ENCODE measurements at regions not wholly inside any gene's neighbourhood (a gene's known extent, or its start where the extent isn't known, plus 50 kb on each side); places are given as distances from the start of the nearest gene placed in this dataset.

DNA sequence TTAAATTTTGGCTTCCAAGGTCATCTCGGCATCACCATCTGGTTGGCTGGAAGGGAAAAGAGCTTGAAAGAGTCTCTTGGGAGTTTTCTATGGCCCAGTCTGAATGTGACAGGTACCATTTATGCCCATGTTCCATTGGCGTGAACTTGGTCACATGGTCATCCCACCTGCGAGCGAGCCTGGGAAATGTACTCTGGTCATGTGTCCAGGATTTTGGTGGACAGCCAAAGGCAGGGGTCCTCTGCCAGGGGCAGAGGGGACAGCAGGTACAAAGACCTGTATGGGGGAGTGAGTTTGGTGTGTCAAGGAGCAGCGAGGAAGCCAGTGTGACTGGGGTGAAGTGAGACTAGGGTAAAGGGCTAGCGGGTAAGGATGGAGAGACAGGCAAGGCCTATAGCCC lies 112.6 kb downstream of the CDC5L start:
- DNase-seq: no peak

DNA sequence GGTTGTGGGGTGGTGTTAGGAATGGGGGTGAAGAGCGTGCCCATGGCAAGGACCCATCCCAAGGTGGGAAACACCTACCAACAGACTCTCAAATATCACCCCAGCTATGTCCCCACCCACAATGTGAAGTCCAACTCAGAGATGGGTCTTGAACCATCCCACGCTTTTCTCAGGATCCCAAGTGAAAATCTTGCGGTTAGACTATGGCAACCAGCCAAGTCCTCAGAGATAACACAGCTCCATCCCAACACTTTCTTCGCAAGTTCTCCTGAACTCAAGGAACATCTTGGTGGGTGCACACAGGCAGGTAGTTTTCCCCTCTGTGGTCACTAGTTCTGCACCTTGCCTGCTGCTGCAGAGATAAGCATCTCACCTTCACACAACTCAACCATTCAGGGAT lies 116.0 kb downstream of the CDC5L start:
- no peak for DNase-seq

- no peak for DNase-seq
Measured at GRCh38 chr6:44504301-44504791, 116.8 kb downstream of the CDC5L start.

DNA sequence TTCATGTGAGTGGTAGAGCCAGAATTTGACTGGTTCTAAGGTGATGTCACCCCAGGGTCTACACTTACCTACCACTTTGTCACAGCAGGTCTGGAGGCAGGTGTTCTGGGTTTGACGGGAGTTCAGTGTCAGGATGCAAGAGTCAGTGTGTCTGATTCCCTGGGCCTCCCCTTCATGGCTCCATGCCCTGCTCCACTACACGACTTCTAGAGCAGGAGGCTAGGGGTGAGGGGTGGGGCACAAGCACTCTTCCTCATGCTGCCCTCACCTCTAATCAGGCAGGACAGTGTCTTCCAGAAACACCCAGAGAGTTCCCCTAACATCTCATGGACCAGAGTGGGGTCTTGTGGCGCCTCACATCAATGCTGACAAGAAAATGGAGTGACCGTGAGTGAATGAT lies 118.2 kb downstream of the CDC5L start:
- DNase-seq: no peak

- DNase-seq: no peak
Measured at GRCh38 chr6:44507014-44507413, 119.5 kb downstream of the CDC5L start.

GRCh38 chr6:44508646-44509045 lies 121.1 kb downstream of the CDC5L start:
- no peak for DNase-seq

DNA sequence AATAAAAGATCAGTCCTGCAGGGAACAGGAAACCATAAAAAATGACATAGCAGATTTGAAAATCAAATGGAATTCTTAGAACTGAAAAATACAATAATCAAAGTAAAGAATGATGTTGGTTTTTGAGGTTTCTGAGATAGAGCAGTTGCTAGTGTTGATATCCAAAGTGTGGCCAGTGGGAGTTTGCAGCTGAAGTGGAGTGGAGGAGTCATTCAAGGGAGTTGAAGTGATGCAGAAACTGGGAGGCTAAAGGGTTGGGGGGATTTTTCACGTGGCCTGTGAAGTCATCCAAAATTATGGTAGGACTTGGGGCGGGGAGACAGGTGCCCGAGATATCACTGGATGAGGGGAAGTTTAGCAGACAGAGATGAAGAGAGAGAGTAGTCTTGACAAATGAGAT lies 123.6 kb downstream of the CDC5L start:
- no peak for DNase-seq

GRCh38 chr6:44512868-44513741 lies 125.6 kb downstream of the CDC5L start:
- DNase-seq: no peak

DNA sequence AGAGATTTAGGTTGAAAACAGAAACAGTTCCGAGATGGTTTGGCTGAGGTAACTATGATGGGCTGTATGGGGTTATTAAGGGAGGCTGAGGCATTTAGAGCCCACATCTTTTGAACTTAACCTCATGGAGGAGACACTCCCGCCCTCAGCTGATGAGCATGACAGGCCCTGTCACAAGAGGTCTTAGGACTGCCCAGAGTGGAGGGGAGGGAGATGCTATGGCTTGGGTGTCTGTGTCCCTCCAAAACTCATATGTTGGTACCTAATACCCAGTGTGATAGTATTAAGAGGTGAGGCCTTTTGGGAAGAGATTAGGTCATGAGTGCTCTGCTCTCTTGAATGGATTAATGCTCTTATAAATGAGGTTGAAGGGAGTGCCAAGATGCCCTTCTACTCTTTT lies 126.6 kb downstream of the CDC5L start:
- no peak for DNase-seq

- no peak for DNase-seq
Measured at GRCh38 chr6:44514576-44515193, 127.2 kb downstream of the CDC5L start.

DNA sequence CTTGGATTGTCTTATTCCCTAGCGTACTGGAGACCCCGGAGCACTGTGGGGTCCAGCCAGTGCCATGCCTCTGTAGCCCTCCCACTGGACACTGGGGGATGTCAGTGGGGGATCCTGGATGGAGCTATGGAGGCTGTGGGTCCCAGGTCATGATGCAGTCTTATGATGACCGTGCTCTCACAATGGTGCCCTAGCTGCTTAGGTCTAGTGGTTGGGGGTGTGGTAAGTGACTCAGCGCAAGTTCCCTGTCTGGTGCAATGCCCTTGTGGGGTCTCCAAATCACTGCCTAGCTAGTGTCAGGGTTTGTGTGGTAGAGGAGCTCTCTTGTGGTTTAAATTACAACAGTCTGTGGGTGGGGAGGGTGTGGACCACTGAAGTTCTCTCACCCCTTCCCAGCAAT lies 135.4 kb downstream of the CDC5L start:
- DNase-seq: no peak

- no peak for DNase-seq
Measured at GRCh38 chr6:44524476-44525227, 137.1 kb downstream of the CDC5L start.

GRCh38 chr6:44525761-44526351 lies 138.3 kb downstream of the CDC5L start:
- DNase-seq: no peak

DNA sequence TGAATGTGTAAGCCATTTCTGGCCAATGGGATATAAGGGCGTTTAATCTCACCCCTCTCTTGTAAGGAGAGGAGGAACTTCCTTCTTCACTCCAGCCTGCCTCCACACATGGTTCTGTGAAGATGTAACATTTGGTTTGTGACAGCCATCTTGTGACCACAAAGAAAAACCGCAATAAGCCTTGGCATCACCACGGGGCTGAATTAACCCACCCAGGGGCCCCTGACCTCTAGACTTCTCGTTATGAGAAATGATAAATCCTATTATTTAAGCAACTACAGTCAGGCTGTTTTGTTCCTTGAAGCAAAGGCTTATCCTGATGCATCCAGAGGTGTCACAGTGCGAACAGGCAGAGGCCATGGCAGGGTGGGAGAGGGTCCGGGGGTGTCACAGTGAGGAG lies 139.7 kb downstream of the CDC5L start:
- DNase-seq: peak; percentile 26

GRCh38 chr6:44527583-44528369 lies 140.3 kb downstream of the CDC5L start:
- DNase-seq: no peak

- DNase-seq: no peak
Measured at GRCh38 chr6:44528370-44528644, 140.8 kb downstream of the CDC5L start.

DNA sequence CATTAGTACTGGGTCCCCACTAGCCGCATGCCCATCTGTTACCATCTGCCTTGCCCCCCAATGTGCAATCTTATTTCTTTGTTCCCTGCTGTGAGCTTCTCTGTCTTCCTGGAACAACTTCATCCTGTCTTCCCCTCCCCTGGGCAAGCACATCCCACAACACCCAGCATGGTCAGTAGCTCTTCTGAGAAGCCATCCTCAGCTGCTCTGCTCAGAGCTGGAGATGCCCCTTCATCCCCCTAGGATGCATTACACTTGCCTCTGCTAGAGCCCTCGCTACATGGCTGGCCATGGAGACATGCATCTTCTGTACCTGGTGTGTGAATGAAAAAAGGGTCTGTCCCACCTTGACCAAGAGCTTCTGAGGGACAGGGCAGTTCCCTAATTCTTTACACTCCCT lies 141.2 kb downstream of the CDC5L start:
- DNase-seq: no peak

DNA sequence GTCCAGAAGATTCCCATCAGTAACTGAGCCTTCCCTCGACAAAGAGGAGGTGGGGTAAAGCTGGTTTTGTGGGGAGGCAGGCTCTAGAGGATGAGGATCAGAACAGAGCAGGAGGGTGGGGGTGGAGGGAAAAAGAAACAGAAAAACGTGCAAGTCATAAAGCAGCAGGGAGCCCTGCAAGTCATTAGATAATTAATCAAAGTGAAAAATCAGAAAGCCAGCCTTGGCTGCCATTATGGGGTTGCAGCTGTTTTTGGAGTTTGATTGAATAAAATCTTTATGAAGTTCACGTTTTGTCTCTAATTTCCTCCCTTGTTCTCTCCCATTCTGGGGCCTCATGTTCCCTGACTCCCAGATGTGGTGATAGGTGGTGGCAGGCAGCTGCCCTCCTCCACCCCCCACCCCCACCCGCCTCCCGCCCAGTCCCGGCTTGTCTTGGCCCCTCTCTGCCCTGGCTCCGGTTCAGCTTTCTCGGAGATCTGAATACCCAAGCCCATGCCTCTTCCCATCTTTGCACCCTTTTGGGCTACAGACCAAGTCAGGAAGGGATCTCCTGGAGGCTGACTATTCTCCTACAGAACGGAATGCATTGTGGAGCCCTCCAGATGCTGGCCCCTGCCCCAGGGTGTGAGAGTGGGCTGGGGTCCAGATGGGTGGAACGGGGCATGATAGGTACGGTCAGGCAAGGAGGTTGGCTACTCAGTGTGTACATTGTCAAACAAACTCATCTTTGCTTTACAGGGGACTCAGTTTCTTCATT lies 141.8 kb downstream of the CDC5L start:
- no peak for DNase-seq

- DNase-seq: no peak
Measured at GRCh38 chr6:44530209-44530909, 142.9 kb downstream of the CDC5L start.

DNA sequence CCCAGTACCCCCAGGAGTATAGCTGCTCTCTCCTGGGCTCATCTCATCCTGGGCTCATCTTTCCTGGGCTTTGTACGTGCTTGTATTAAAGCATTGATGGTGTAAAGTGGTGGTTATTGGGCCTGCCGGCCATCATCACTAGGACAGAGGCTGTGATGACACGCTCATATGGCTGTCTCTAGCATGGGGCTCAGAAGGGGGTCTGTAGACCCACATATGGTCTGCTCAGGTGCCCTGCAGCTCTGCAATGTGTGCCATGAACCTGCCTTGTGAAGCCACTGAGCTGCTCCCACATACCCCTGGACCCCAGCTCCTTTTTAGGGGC lies 143.4 kb downstream of the CDC5L start:
- no peak for DNase-seq

- DNase-seq: no peak
Measured at GRCh38 chr6:44531442-44532015, 144.0 kb downstream of the CDC5L start.

Measured in stimulated activated CD8-positive, alpha-beta memory T cell treated with anti-CD3 and anti-CD28 coated beads, Interleukin-4, amount 100 ng/mL, for 48 hours (primary cell).